ENCODE measurements at regions not wholly inside any gene's neighbourhood (a gene's known extent, or its start where the extent isn't known, plus 50 kb on each side); places are given as distances from the start of the nearest gene placed in this dataset.

- no peak for DNase-seq (ENCODE audit: low read depth)
- H3K4me3 ChIP-seq (ENCODE audit: low read depth, low read length) = no peak overlapping the region
- CTCF ChIA-PET = interaction anchor here (1.0 kb wide), 1 partner anchor 1351 kb away, joined by 3 read pairs; no protein-coding TSS in a partner anchor
- no peaks in the 10 kb centered on the region for H3K36me3 ChIP-seq (ENCODE audit: control insufficient read depth, insufficient read depth, low read length)
- no peaks in the 10 kb centered on the region for H3K27me3 ChIP-seq (ENCODE audit: control insufficient read depth, insufficient read depth, low read length)
- TF ChIP-seq CTCF (IDR thresholded peaks at IDR 0.05; ENCODE audit: insufficient read depth, low read depth, low read length) = no peak
- POLR2A ChIA-PET = no interaction called here
These were observed 125.1 kb upstream of the HS3ST5 start for GRCh38 chr6:114467931-114468330.

GRCh38 chr6:114465511-114465910 is 122.7 kb upstream of the HS3ST5 start:
- Histone ChIP-seq H3K27me3 (ENCODE audit: control insufficient read depth, insufficient read depth, low read length) (no peaks in the 10 kb centered on the region), H3K4me3 (ENCODE audit: low read depth, low read length) (no peak overlapping the region), H3K36me3 (ENCODE audit: control insufficient read depth, insufficient read depth, low read length) (no peaks in the 10 kb centered on the region)
- no peak for TF ChIP-seq CTCF (IDR thresholded peaks at IDR 0.05; ENCODE audit: insufficient read depth, low read depth, low read length)
- no peak for DNase-seq (ENCODE audit: low read depth)
- ChIA-PET CTCF (interaction anchor here (1.3 kb wide), 1 partner anchor 10 kb away, joined by 3 read pairs; no protein-coding TSS in a partner anchor), POLR2A (no interaction called here)

- Histone ChIP-seq H3K4me3 (ENCODE audit: low read depth, low read length) (no peak overlapping the region), H3K36me3 (ENCODE audit: control insufficient read depth, insufficient read depth, low read length) (no peaks in the 10 kb centered on the region), H3K27me3 (ENCODE audit: control insufficient read depth, insufficient read depth, low read length) (no peaks in the 10 kb centered on the region)
- POLR2A ChIA-PET = no interaction called here
- CTCF ChIA-PET = no interaction called here
- no peak for TF ChIP-seq CTCF (IDR thresholded peaks at IDR 0.05; ENCODE audit: insufficient read depth, low read depth, low read length)
- DNase-seq (ENCODE audit: low read depth) = no peak
These were observed 111.0 kb upstream of the HS3ST5 start for GRCh38 chr6:114453737-114454276.

- ChIA-PET POLR2A (no interaction called here), CTCF (interaction anchor here (1.5 kb wide), 1 partner anchor 8 kb away, joined by 3 read pairs; no protein-coding TSS in a partner anchor)
- DNase-seq (ENCODE audit: low read depth) = no peak
- Histone ChIP-seq H3K36me3 (ENCODE audit: control insufficient read depth, insufficient read depth, low read length) (no peaks in the 10 kb centered on the region), H3K27me3 (ENCODE audit: control insufficient read depth, insufficient read depth, low read length) (no peaks in the 10 kb centered on the region), H3K4me3 (ENCODE audit: low read depth, low read length) (no peak overlapping the region)
- TF ChIP-seq CTCF (IDR thresholded peaks at IDR 0.05; ENCODE audit: insufficient read depth, low read depth, low read length) = no peak
These were observed 110.1 kb upstream of the HS3ST5 start for GRCh38 chr6:114452785-114453401.

- no peak overlapping the region for H3K4me3 ChIP-seq (ENCODE audit: low read depth, low read length)
- H3K36me3 ChIP-seq (ENCODE audit: control insufficient read depth, insufficient read depth, low read length) = no peaks in the 10 kb centered on the region
- POLR2A ChIA-PET = no interaction called here
- CTCF ChIA-PET = no interaction called here
- TF ChIP-seq CTCF (IDR thresholded peaks at IDR 0.05; ENCODE audit: insufficient read depth, low read depth, low read length) = no peak
- DNase-seq (ENCODE audit: low read depth) = no peak
- H3K27me3 ChIP-seq (ENCODE audit: control insufficient read depth, insufficient read depth, low read length) = no peaks in the 10 kb centered on the region
These were observed 107.8 kb upstream of the HS3ST5 start for GRCh38 chr6:114450631-114451030.
